Ishikawa (cell line): ENCODE measurements at regions not wholly inside any gene's neighbourhood (a gene's known extent, or its start where the extent isn't known, plus 50 kb on each side); places are given as distances from the start of the nearest gene placed in this dataset.

Experiments used
- CEBPB ChIP-seq: IDR thresholded peaks from 2 replicates; pipeline ENCODE4 v1.6.1; 2012
- CREB1 ChIP-seq: IDR thresholded peaks from 2 replicates; pipeline ENCODE4 v1.6.1; 2012; ENCODE audit warnings: low read depth
- EGR1 ChIP-seq: IDR thresholded peaks from 2 replicates; pipeline ENCODE4 v1.6.1; 2012
- EP300 ChIP-seq: IDR thresholded peaks from 2 replicates; pipeline ENCODE4 v1.6.1; 2012; ENCODE audit warnings: borderline replicate concordance
- FOXM1 ChIP-seq: IDR thresholded peaks from 2 replicates; pipeline ENCODE4 v1.6.1; 2012; ENCODE audit warnings: low read depth, borderline replicate concordance
- NFIC ChIP-seq: IDR thresholded peaks from 2 replicates; pipeline ENCODE4 v1.6.1; 2012
- RAD21 ChIP-seq: IDR thresholded peaks from 2 replicates; pipeline ENCODE4 v1.6.1; 2012; ENCODE audit warnings: low read depth
- TAF1 ChIP-seq: IDR thresholded peaks from 2 replicates; pipeline ENCODE4 v1.6.1; 2012; ENCODE audit warnings: low read depth, mild to moderate bottlenecking
- TEAD4 ChIP-seq: IDR thresholded peaks from 2 replicates; pipeline ENCODE4 v1.6.1; 2012
- YY1 ChIP-seq: IDR thresholded peaks from 2 replicates; pipeline ENCODE4 v1.6.1; 2012; ENCODE audit warnings: low read depth
- ZBTB7A ChIP-seq: IDR thresholded peaks from 2 replicates; pipeline ENCODE4 v1.6.1; 2012; ENCODE audit warnings: low read depth
- TF ChIP-seq, protein P1 (sequence below): IDR thresholded peaks from 2 replicates; pipeline ENCODE4 v1.6.1; 2012
- TF ChIP-seq, protein P2 (sequence below): IDR thresholded peaks from 2 replicates; pipeline ENCODE4 v1.6.1; 2012; ENCODE audit warnings: low read depth, mild to moderate bottlenecking
- TF ChIP-seq, protein P3 (sequence below): IDR thresholded peaks from 2 replicates; pipeline ENCODE4 v1.6.1; 2012

DNA sequence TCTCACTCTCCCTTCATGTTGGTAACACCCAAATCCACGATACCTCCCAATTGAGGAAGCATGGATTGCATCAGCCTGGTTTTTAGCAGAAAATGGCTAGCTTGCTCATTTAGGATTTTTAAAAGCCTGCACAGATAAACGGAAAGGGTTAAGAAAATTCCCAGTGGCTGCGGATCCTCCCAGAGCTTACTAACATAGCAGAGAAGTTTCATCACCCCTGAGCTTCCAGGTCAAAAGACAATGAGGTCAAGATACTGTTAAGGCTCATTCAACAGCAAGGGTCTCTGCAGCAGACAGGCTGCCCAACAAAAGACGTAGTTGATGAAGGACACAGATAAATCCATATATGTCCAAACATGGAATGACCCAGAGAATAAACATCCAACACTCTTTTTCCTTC lies 220.2 kb downstream of the ASMT start:
- TF ChIP-seq EP300 (no peak), TAF1 (no peak), TEAD4 (no peak), YY1 (no peak), NFIC (no peak), FOXM1 (no peak), CEBPB (no peak), EGR1 (no peak), RAD21 (no peak), CREB1 (no peak), ZBTB7A (no peak)
- TF ChIP-seq, protein P1, sequence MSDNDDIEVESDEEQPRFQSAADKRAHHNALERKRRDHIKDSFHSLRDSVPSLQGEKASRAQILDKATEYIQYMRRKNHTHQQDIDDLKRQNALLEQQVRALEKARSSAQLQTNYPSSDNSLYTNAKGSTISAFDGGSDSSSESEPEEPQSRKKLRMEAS: no peak
- TF ChIP-seq, protein P2, sequence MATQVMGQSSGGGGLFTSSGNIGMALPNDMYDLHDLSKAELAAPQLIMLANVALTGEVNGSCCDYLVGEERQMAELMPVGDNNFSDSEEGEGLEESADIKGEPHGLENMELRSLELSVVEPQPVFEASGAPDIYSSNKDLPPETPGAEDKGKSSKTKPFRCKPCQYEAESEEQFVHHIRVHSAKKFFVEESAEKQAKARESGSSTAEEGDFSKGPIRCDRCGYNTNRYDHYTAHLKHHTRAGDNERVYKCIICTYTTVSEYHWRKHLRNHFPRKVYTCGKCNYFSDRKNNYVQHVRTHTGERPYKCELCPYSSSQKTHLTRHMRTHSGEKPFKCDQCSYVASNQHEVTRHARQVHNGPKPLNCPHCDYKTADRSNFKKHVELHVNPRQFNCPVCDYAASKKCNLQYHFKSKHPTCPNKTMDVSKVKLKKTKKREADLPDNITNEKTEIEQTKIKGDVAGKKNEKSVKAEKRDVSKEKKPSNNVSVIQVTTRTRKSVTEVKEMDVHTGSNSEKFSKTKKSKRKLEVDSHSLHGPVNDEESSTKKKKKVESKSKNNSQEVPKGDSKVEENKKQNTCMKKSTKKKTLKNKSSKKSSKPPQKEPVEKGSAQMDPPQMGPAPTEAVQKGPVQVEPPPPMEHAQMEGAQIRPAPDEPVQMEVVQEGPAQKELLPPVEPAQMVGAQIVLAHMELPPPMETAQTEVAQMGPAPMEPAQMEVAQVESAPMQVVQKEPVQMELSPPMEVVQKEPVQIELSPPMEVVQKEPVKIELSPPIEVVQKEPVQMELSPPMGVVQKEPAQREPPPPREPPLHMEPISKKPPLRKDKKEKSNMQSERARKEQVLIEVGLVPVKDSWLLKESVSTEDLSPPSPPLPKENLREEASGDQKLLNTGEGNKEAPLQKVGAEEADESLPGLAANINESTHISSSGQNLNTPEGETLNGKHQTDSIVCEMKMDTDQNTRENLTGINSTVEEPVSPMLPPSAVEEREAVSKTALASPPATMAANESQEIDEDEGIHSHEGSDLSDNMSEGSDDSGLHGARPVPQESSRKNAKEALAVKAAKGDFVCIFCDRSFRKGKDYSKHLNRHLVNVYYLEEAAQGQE: no peak
- TF ChIP-seq, protein P3, sequence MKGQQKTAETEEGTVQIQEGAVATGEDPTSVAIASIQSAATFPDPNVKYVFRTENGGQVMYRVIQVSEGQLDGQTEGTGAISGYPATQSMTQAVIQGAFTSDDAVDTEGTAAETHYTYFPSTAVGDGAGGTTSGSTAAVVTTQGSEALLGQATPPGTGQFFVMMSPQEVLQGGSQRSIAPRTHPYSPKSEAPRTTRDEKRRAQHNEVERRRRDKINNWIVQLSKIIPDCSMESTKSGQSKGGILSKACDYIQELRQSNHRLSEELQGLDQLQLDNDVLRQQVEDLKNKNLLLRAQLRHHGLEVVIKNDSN: no peak
